SU-DHL-6 (cell line): ENCODE measurements at regions not wholly inside any gene's neighbourhood (a gene's known extent, or its start where the extent isn't known, plus 50 kb on each side); places are given as distances from the start of the nearest gene placed in this dataset.
A peak's percentile ranks its signal among the peaks of the same experiment; 100 is the strongest.

ENCODE experiments used
- H2AFZ ChIP-seq: fragments of 200-600 bp; sonication (generic); 2 replicates; pipeline ENCODE4 v1.6.1; 2014; ENCODE audit warnings: low read depth, mild to moderate bottlenecking, moderate library complexity, mixed read lengths, antibody characterized with exemption, low read length; ENCODE audit not compliant: severe bottlenecking
- H3F3A ChIP-seq: fragments of 200-600 bp; shearing (Covaris generic); 2 replicates; pipeline ENCODE4 v1.6.0; 2016; ENCODE audit warnings: antibody characterized with exemption, mild to moderate bottlenecking; ENCODE audit not compliant: insufficient read depth
- H3K27ac ChIP-seq: fragments of 200-600 bp; sonication (generic); 2 replicates; pipeline ENCODE4 v1.5.1; 2016; ENCODE audit warnings: low read depth, mild to moderate bottlenecking, low read length, moderate library complexity, mixed read lengths
- H3K27me3 ChIP-seq: fragments of 200-600 bp; sonication (generic), shearing (Covaris generic); 2 replicates; pipeline ENCODE4 v1.6.0; 2014; ENCODE audit warnings: mild to moderate bottlenecking, low read length
- H3K36me3 ChIP-seq: fragments of 200-600 bp; sonication (generic); 2 replicates; pipeline ENCODE4 v1.6.1; 2014; ENCODE audit warnings: mild to moderate bottlenecking, low read length, mixed read lengths
- H3K4me2 ChIP-seq: fragments of 300-600, 200-600 bp; shearing (Covaris generic), sonication (generic); 2 replicates; pipeline ENCODE4 v1.6.0; 2014; ENCODE audit warnings: low read length, low read depth, mild to moderate bottlenecking; ENCODE audit not compliant: poor library complexity, severe bottlenecking
- H3K4me3 ChIP-seq: fragments of 200-600 bp; sonication (generic); 2 replicates; pipeline ENCODE4 v1.5.1; 2014; ENCODE audit warnings: antibody characterized with exemption, low read length, mild to moderate bottlenecking, mixed read lengths; ENCODE audit not compliant: insufficient read depth, poor library complexity, severe bottlenecking
- H3K79me2 ChIP-seq: fragments of 200-600 bp; sonication (generic); 2 replicates; pipeline ENCODE4 v1.6.1; 2014; ENCODE audit warnings: mild to moderate bottlenecking, low read length, moderate library complexity; ENCODE audit not compliant: insufficient read depth
- H3K9ac ChIP-seq: fragments of 200-600 bp; sonication (generic); 2 replicates; pipeline ENCODE4 v1.7.0; 2014; ENCODE audit warnings: mild to moderate bottlenecking, low read length
- H3K9me2 ChIP-seq: fragments of 200-600 bp; sonication (generic); replicated peaks from 2 replicates; pipeline ENCODE4 v1.6.1; 2014; ENCODE audit warnings: low read length; ENCODE audit not compliant: insufficient read depth
- H3K9me3 ChIP-seq: fragments of 200-600 bp; sonication (generic); 2 replicates; pipeline ENCODE4 v1.6.1; 2014; ENCODE audit warnings: low read length, mixed read lengths; ENCODE audit not compliant: insufficient read depth
- H4K20me1 ChIP-seq: fragments of 200-600 bp; sonication (generic); 2 replicates; pipeline ENCODE4 v1.6.1; 2014; ENCODE audit warnings: low read depth, mild to moderate bottlenecking, antibody characterized with exemption, low read length, moderate library complexity, mixed read lengths
- CTCF ChIP-seq: fragments of 200-600 bp; sonication (generic); IDR thresholded peaks from one replicate; pipeline ENCODE4 v1.5.1; 2017; ENCODE audit warnings: antibody characterized with exemption, mild to moderate bottlenecking, low read length, moderate library complexity; ENCODE audit not compliant: insufficient read depth, poor library complexity, severe bottlenecking
- EZH2phosphoT487 ChIP-seq: fragments of 200-600 bp; sonication (generic), shearing (Covaris generic); conservative IDR thresholded peaks from 2 replicates; pipeline ENCODE4 v1.6.1; 2018; ENCODE audit warnings: mild to moderate bottlenecking, antibody characterized with exemption, low read length, moderate library complexity, mixed read lengths

- Histone ChIP-seq H3F3A (no peaks in the 10 kb centered on the region), H3K9me3 (no peaks in the 10 kb centered on the region), H3K9me2 (no peaks in the 10 kb centered on the region), H3K9ac (no peak overlapping the region), H3K4me3 (no peak overlapping the region), H3K27me3 (no peaks in the 10 kb centered on the region), H4K20me1 (no peaks in the 10 kb centered on the region), H2AFZ (no peak overlapping the region), H3K79me2 (no peaks in the 10 kb centered on the region), H3K27ac (no peak overlapping the region), H3K4me2 (no peak overlapping the region), H3K36me3 (no peaks in the 10 kb centered on the region)
- TF ChIP-seq EZH2phosphoT487 (no peak), CTCF (peak; percentile 37)
These were observed 320.2 kb downstream of the GRIN2B start for GRCh38 chr12:13661005-13661887.

- Histone ChIP-seq H4K20me1 (no peaks in the 10 kb centered on the region), H3K79me2 (no peaks in the 10 kb centered on the region), H3K4me3 (no peak overlapping the region), H3K36me3 (no peaks in the 10 kb centered on the region), H3K9me2 (no peaks in the 10 kb centered on the region), H3K9me3 (no peaks in the 10 kb centered on the region), H3K4me2 (no peak overlapping the region), H3K27ac (no peak overlapping the region), H3K9ac (no peak overlapping the region), H3F3A (no peaks in the 10 kb centered on the region), H3K27me3 (no peaks in the 10 kb centered on the region), H2AFZ (no peak overlapping the region)
- TF ChIP-seq EZH2phosphoT487 (no peak), CTCF (no peak)
These were observed 326.9 kb downstream of the GRIN2B start for GRCh38 chr12:13654456-13654855.

- Histone ChIP-seq H4K20me1 (no peaks in the 10 kb centered on the region), H3K9ac (no peak overlapping the region), H3K4me2 (no peak overlapping the region), H3K9me2 (no peaks in the 10 kb centered on the region), H3K4me3 (no peak overlapping the region), H3F3A (no peaks in the 10 kb centered on the region), H3K79me2 (no peaks in the 10 kb centered on the region), H3K9me3 (no peaks in the 10 kb centered on the region), H3K27me3 (no peaks in the 10 kb centered on the region), H3K27ac (no peak overlapping the region), H2AFZ (no peak overlapping the region), H3K36me3 (no peaks in the 10 kb centered on the region)
- no peak for TF ChIP-seq CTCF
- no peak for TF ChIP-seq EZH2phosphoT487
These were observed 329.3 kb downstream of the GRIN2B start for GRCh38 chr12:13652105-13652504.
